ENCODE measurements at regions not wholly inside any gene's neighbourhood (a gene's known extent, or its start where the extent isn't known, plus 50 kb on each side); places are given as distances from the start of the nearest gene placed in this dataset.

- Mint-ChIP-seq H3K36me3 (ENCODE audit: low read depth) (no peaks in the 10 kb centered on the region), H3K9me3 (no peaks in the 10 kb centered on the region), H3K4me1 (ENCODE audit: low read depth) (peaks cover 2% of the 10 kb centered on the region), H3K27me3 (ENCODE audit: low read depth) (no peaks in the 10 kb centered on the region), H3K27ac (no peak overlapping the region), H3K4me3 (ENCODE audit: low read depth) (no peak overlapping the region)
- DNase-seq (ENCODE audit: low spot score), result no peak
- intact Hi-C loops (cut with micrococcal nuclease), result no loop called here
Observed at GRCh38 chr2:195016841-195017240, 640.2 kb upstream of the SLC39A10 start.

- DNase-seq (ENCODE audit: low spot score), result no peak
- intact Hi-C loops (cut with micrococcal nuclease), result no loop called here
- Mint-ChIP-seq H3K27ac (no peak overlapping the region), H3K9me3 (no peaks in the 10 kb centered on the region), H3K4me3 (ENCODE audit: low read depth) (no peak overlapping the region), H3K27me3 (ENCODE audit: low read depth) (no peaks in the 10 kb centered on the region), H3K36me3 (ENCODE audit: low read depth) (no peaks in the 10 kb centered on the region), H3K4me1 (ENCODE audit: low read depth) (no peaks in the 10 kb centered on the region)
Observed at GRCh38 chr2:195009202-195009601, 647.8 kb upstream of the SLC39A10 start.

- intact Hi-C loops (cut with micrococcal nuclease), result no loop called here
- H3K27me3 Mint-ChIP-seq (ENCODE audit: low read depth), result no peaks in the 10 kb centered on the region
- H3K27ac Mint-ChIP-seq, result no peak overlapping the region
- no peaks in the 10 kb centered on the region for H3K4me1 Mint-ChIP-seq (ENCODE audit: low read depth)
- H3K9me3 Mint-ChIP-seq, result no peaks in the 10 kb centered on the region
- H3K36me3 Mint-ChIP-seq (ENCODE audit: low read depth), result no peaks in the 10 kb centered on the region
- H3K4me3 Mint-ChIP-seq (ENCODE audit: low read depth), result no peak overlapping the region
- DNase-seq (ENCODE audit: low spot score), result no peak
Observed at GRCh38 chr2:195006856-195007255, 650.2 kb upstream of the SLC39A10 start.

GRCh38 chr2:195003881-195004471 is 653.0 kb upstream of the SLC39A10 start:
- Mint-ChIP-seq H3K9me3 (no peaks in the 10 kb centered on the region), H3K27me3 (ENCODE audit: low read depth) (no peaks in the 10 kb centered on the region), H3K4me1 (ENCODE audit: low read depth) (no peaks in the 10 kb centered on the region), H3K27ac (no peak overlapping the region), H3K4me3 (ENCODE audit: low read depth) (no peak overlapping the region), H3K36me3 (ENCODE audit: low read depth) (no peaks in the 10 kb centered on the region)
- DNase-seq (ENCODE audit: low spot score), result no peak
- intact Hi-C loops (cut with micrococcal nuclease), result no loop called here

- H3K4me3 Mint-ChIP-seq (ENCODE audit: low read depth), result no peak overlapping the region
- DNase-seq (ENCODE audit: low spot score), result no peak
- no peaks in the 10 kb centered on the region for H3K36me3 Mint-ChIP-seq (ENCODE audit: low read depth)
- no peak overlapping the region for H3K27ac Mint-ChIP-seq
- intact Hi-C loops (cut with micrococcal nuclease), result no loop called here
- H3K9me3 Mint-ChIP-seq, result no peaks in the 10 kb centered on the region
- H3K27me3 Mint-ChIP-seq (ENCODE audit: low read depth), result no peaks in the 10 kb centered on the region
- H3K4me1 Mint-ChIP-seq (ENCODE audit: low read depth), result no peaks in the 10 kb centered on the region
Observed at GRCh38 chr2:195001924-195002323, 655.1 kb upstream of the SLC39A10 start.

GRCh38 chr2:194999771-195000170 is 657.3 kb upstream of the SLC39A10 start:
- Mint-ChIP-seq H3K9me3 (no peaks in the 10 kb centered on the region), H3K36me3 (ENCODE audit: low read depth) (no peaks in the 10 kb centered on the region), H3K27me3 (ENCODE audit: low read depth) (no peaks in the 10 kb centered on the region), H3K4me1 (ENCODE audit: low read depth) (no peaks in the 10 kb centered on the region), H3K27ac (no peak overlapping the region), H3K4me3 (ENCODE audit: low read depth) (no peak overlapping the region)
- DNase-seq (ENCODE audit: low spot score), result no peak
- intact Hi-C loops (cut with micrococcal nuclease), result no loop called here

- no peak for DNase-seq (ENCODE audit: low spot score)
- Mint-ChIP-seq H3K9me3 (no peaks in the 10 kb centered on the region), H3K27me3 (ENCODE audit: low read depth) (no peaks in the 10 kb centered on the region), H3K4me3 (ENCODE audit: low read depth) (no peak overlapping the region), H3K36me3 (ENCODE audit: low read depth) (no peaks in the 10 kb centered on the region), H3K4me1 (ENCODE audit: low read depth) (no peaks in the 10 kb centered on the region), H3K27ac (no peak overlapping the region)
- intact Hi-C loops (cut with micrococcal nuclease), result no loop called here
Observed at GRCh38 chr2:194992648-194993047, 664.4 kb upstream of the SLC39A10 start.

- H3K9me3 Mint-ChIP-seq, result peaks cover 25% of the 10 kb centered on the region
- H3K27ac Mint-ChIP-seq, result no peak overlapping the region
- no peaks in the 10 kb centered on the region for H3K27me3 Mint-ChIP-seq (ENCODE audit: low read depth)
- DNase-seq (ENCODE audit: low spot score), result no peak
- H3K36me3 Mint-ChIP-seq (ENCODE audit: low read depth), result no peaks in the 10 kb centered on the region
- intact Hi-C loops (cut with micrococcal nuclease), result no loop called here
- no peak overlapping the region for H3K4me3 Mint-ChIP-seq (ENCODE audit: low read depth)
- no peaks in the 10 kb centered on the region for H3K4me1 Mint-ChIP-seq (ENCODE audit: low read depth)
Observed at GRCh38 chr2:194985258-194985657, 671.8 kb upstream of the SLC39A10 start.

GRCh38 chr2:194962254-194962653 is 694.8 kb upstream of the SLC39A10 start:
- no peak for DNase-seq (ENCODE audit: low spot score)
- no peaks in the 10 kb centered on the region for H3K36me3 Mint-ChIP-seq (ENCODE audit: low read depth)
- intact Hi-C loops (cut with micrococcal nuclease), result no loop called here
- no peak overlapping the region for H3K4me3 Mint-ChIP-seq (ENCODE audit: low read depth)
- no peaks in the 10 kb centered on the region for H3K27me3 Mint-ChIP-seq (ENCODE audit: low read depth)
- H3K9me3 Mint-ChIP-seq, result peaks cover 15% of the 10 kb centered on the region
- no peaks in the 10 kb centered on the region for H3K4me1 Mint-ChIP-seq (ENCODE audit: low read depth)
- H3K27ac Mint-ChIP-seq, result no peak overlapping the region

GRCh38 chr2:194954218-194954617 is 702.8 kb upstream of the SLC39A10 start:
- Mint-ChIP-seq H3K27me3 (ENCODE audit: low read depth) (no peaks in the 10 kb centered on the region), H3K4me3 (ENCODE audit: low read depth) (no peak overlapping the region), H3K4me1 (ENCODE audit: low read depth) (no peaks in the 10 kb centered on the region), H3K27ac (no peak overlapping the region), H3K9me3 (peaks cover 7% of the 10 kb centered on the region), H3K36me3 (ENCODE audit: low read depth) (no peaks in the 10 kb centered on the region)
- no peak for DNase-seq (ENCODE audit: low spot score)
- intact Hi-C loops (cut with micrococcal nuclease), result no loop called here

- Mint-ChIP-seq H3K36me3 (ENCODE audit: low read depth) (no peaks in the 10 kb centered on the region), H3K4me1 (ENCODE audit: low read depth) (no peaks in the 10 kb centered on the region), H3K4me3 (ENCODE audit: low read depth) (no peak overlapping the region), H3K27me3 (ENCODE audit: low read depth) (no peaks in the 10 kb centered on the region), H3K9me3 (no peaks in the 10 kb centered on the region), H3K27ac (no peak overlapping the region)
- intact Hi-C loops (cut with micrococcal nuclease), result no loop called here
- no peak for DNase-seq (ENCODE audit: low spot score)
Observed at GRCh38 chr2:194946826-194947225, 710.2 kb upstream of the SLC39A10 start.

GRCh38 chr2:194938066-194938465 is 719.0 kb upstream of the SLC39A10 start:
- Mint-ChIP-seq H3K4me1 (ENCODE audit: low read depth) (no peaks in the 10 kb centered on the region), H3K27me3 (ENCODE audit: low read depth) (no peaks in the 10 kb centered on the region), H3K27ac (no peak overlapping the region), H3K9me3 (no peaks in the 10 kb centered on the region), H3K36me3 (ENCODE audit: low read depth) (no peaks in the 10 kb centered on the region), H3K4me3 (ENCODE audit: low read depth) (no peak overlapping the region)
- no peak for DNase-seq (ENCODE audit: low spot score)
- intact Hi-C loops (cut with micrococcal nuclease), result no loop called here

- H3K4me1 Mint-ChIP-seq (ENCODE audit: low read depth), result no peaks in the 10 kb centered on the region
- no peak overlapping the region for H3K4me3 Mint-ChIP-seq (ENCODE audit: low read depth)
- DNase-seq (ENCODE audit: low spot score), result no peak
- H3K36me3 Mint-ChIP-seq (ENCODE audit: low read depth), result no peaks in the 10 kb centered on the region
- intact Hi-C loops (cut with micrococcal nuclease), result no loop called here
- no peaks in the 10 kb centered on the region for H3K9me3 Mint-ChIP-seq
- no peaks in the 10 kb centered on the region for H3K27me3 Mint-ChIP-seq (ENCODE audit: low read depth)
- H3K27ac Mint-ChIP-seq, result no peak overlapping the region
Observed at GRCh38 chr2:194927489-194927888, 729.5 kb upstream of the SLC39A10 start.

- no peaks in the 10 kb centered on the region for H3K27me3 Mint-ChIP-seq (ENCODE audit: low read depth)
- H3K36me3 Mint-ChIP-seq (ENCODE audit: low read depth), result no peaks in the 10 kb centered on the region
- no peaks in the 10 kb centered on the region for H3K9me3 Mint-ChIP-seq
- no peak overlapping the region for H3K4me3 Mint-ChIP-seq (ENCODE audit: low read depth)
- no peak for DNase-seq (ENCODE audit: low spot score)
- no peak overlapping the region for H3K27ac Mint-ChIP-seq
- intact Hi-C loops (cut with micrococcal nuclease), result no loop called here
- no peaks in the 10 kb centered on the region for H3K4me1 Mint-ChIP-seq (ENCODE audit: low read depth)
Observed at GRCh38 chr2:194926873-194927272, 730.2 kb upstream of the SLC39A10 start.
